ENCODE measurements at regions not wholly inside any gene's neighbourhood (a gene's known extent, or its start where the extent isn't known, plus 50 kb on each side); places are given as distances from the start of the nearest gene placed in this dataset.

- TF ChIP-seq HDAC2 (IDR thresholded peaks at IDR 0.05; ENCODE audit: borderline replicate concordance in 1 of 2, low read depth in 2 of 2, low read length in 2 of 2) (no peak), RXRA (IDR thresholded peaks at IDR 0.05; ENCODE audit: insufficient read depth, low read depth, low read length) (no peak), CREB1 (IDR thresholded peaks at IDR 0.05) (no peak), CHD7 (IDR thresholded peaks at IDR 0.05; ENCODE audit: insufficient replicate concordance, low read length) (no peak), RBBP5 (IDR thresholded peaks at IDR 0.05; ENCODE audit: borderline replicate concordance, low read depth, low read length) (no peak), ASH2L (IDR thresholded peaks at IDR 0.05; ENCODE audit: low read length) (no peak)
Observed at GRCh38 chr20:11205769-11206362, 532.1 kb upstream of the JAG1 start (continued).

Data from H1 (cell line).